ENCODE measurements at regions not wholly inside any gene's neighbourhood (a gene's known extent, or its start where the extent isn't known, plus 50 kb on each side); places are given as distances from the start of the nearest gene placed in this dataset.

GRCh38 chr9:82234160-82234943 is 245.8 kb downstream of the SPATA31D1 start:
- no peak for DNase-seq

DNA sequence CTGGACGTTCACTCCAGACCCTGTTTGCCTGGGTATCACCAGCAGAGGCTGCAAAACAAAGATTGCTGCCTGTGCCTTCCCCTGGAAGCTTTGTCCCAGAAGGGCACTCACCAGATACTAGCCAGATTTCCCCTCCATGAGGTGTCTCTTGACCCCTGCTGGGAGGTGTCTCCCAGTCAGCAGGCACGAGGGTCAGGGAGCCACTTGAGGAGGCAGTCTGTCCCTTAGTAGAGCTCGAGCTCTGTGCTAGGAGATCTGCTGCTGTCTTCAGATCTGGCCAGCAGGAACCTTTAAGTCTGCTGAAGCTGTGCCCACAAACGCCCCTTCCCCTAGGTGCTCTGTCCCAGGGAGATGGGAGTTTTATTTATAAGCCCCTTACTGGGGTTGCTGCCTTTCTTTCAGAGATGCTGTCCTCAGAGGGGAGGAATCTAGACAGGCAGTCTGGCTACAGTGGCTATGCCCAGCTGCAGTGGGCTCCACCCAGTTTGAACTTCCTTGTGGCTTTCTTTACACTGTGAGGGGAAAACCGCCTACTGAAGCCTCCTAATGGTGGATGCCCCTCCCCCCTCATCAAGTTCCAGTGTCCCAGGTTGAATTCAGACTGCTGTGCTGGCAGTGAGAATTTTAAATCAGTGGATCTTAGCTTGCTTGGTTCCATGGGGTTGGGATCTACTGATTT is 253.9 kb downstream of the SPATA31D1 start:
- no peak for DNase-seq

DNA sequence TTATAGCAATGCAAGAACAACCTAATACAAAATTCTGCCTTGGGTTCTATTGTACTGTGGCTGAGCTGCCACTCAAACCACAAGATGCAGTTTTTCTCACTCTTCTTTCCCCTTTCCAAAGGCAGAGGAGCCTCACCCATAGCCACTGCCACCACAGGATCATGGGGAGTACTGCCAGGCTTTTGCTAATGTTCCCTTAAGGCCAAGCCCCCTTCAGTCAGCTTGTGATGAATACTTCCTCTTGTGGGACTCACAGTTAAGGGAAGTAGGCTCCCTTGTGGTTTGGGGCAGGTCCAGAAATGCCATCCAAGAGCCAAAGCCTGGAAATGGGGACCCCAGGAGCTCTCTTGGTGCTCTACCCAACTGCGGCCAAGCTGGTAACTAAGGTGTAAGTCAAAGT is 258.7 kb downstream of the SPATA31D1 start:
- no peak for DNase-seq

GRCh38 chr9:82252116-82252515 is 263.5 kb downstream of the SPATA31D1 start:
- no peak for DNase-seq

DNA sequence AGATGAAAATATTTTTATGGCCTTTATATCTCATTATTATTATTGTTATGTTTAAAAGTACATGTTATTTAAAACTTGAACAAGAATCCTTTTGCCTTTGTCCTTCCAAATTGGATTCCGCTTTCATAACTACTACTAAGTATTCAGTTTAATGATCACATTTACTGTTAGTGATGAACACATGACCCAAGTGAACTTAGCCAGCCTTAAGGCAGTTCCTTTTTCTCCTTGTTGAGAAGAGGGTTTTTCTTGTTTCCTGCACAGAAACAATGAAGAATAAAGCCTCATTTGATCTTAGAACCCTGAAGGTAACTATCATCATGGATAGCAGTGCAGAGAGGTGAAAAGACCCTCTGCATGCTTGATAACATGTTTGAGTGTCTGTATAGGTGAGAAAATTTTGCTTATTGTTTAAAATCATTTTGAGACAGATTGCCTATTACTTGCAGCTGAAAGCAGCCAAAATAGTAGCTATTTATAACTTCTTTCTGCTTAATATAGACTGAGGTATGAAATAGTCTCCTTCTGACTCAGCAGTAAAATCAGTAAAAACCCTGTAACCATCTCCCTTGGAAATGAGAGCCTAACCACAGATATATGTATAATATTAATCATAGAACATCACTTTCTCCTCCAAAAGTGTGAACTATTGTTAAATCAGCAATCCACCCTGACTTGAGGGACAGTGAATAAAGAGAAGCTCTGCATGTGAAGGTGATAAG is 266.2 kb downstream of the SPATA31D1 start:
- no peak for DNase-seq

- no peak for DNase-seq
Observed at GRCh38 chr9:82255481-82256176, 267.1 kb downstream of the SPATA31D1 start.

GRCh38 chr9:82260691-82261090 is 272.1 kb downstream of the SPATA31D1 start:
- no peak for DNase-seq

DNA sequence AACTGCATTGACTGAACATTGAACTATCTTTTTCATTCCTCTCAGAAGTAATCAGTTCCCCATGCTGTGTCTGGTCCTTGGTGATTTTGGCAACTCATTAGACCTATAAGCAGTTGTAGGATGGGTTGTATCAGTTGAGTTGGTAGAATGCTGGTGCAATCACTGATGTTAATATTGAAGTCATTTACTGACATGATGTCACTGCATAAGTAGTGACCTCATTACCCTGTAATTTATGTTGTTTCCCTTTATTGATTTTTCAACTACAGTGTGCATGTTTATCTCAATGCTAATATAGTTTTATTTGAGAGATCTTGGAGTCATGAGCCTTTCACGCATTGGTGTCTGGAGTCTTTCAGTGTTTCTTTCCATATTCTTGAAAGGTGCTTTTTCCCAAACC is 275.0 kb downstream of the SPATA31D1 start:
- DNase-seq: no peak

- no peak for DNase-seq
Observed at GRCh38 chr9:82271106-82271561, 282.6 kb downstream of the SPATA31D1 start.

GRCh38 chr9:82273121-82273520 is 284.5 kb downstream of the SPATA31D1 start:
- no peak for DNase-seq

DNA sequence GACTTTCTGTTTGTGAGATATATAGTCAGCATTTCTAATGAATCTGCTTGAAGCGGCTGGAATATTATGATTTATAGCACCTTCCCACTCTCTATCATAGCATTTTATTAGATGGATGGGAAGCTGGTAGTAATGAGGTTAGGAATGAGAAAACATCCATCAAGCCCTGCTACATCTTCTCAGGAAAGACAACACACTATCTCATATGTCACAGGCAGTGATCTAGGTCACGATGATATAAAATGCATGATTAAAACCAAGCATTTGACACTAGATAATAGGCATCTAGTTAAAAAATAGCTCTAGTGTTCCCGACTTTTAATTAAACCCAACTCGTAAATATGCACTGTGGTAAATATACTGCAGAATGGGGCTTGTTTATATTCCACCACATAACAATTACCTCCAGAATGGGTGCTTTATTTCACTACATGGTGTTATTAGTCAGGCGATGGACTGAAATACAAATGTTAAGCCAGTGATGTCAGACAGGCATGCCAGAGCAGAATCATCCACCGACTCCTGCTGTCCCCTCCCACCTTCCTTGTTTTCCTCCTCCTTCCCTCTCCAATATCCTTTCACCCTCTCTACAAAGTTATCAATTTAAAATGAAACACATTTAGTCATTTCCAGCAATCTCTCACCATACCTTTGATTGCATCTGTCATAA is 286.8 kb downstream of the SPATA31D1 start:
- no peak for DNase-seq

GRCh38 chr9:82281066-82281465 is 292.5 kb downstream of the SPATA31D1 start:
- no peak for DNase-seq

- no peak for DNase-seq
Observed at GRCh38 chr9:82284758-82285157, 296.2 kb downstream of the SPATA31D1 start.

GRCh38 chr9:82295181-82295580 is 306.6 kb downstream of the SPATA31D1 start:
- DNase-seq: no peak

- DNase-seq: no peak
Observed at GRCh38 chr9:82299870-82300269, 311.3 kb downstream of the SPATA31D1 start.

- no peak for DNase-seq
Observed at GRCh38 chr9:82302968-82303655, 314.5 kb downstream of the SPATA31D1 start.

GRCh38 chr9:82308836-82309235 is 320.3 kb downstream of the SPATA31D1 start:
- no peak for DNase-seq

GRCh38 chr9:82313697-82314096 is 325.1 kb downstream of the SPATA31D1 start:
- DNase-seq: no peak

DNA sequence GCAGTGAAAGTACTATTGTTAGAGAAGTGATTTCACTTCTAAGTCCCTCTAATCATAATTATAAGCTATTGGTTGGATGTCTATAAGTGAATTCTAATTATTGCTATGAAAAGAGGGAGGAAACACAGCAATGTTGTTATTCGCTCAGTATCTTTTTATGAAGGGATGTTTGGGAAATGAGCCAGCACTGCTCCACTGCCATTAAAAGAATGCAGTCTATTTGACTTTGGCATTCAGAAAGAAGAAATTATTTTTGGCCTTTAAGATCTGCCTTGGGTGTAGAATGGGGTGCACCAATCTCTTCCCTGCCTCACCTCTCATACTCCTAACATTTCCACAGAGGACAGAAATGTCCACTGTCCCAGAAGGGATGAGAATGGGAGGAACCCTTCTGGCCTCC is 332.0 kb downstream of the SPATA31D1 start:
- no peak for DNase-seq

GRCh38 chr9:82325907-82326306 is 337.3 kb downstream of the SPATA31D1 start:
- no peak for DNase-seq

- DNase-seq: no peak
Observed at GRCh38 chr9:82327641-82328040, 339.1 kb downstream of the SPATA31D1 start.

- DNase-seq: no peak
Observed at GRCh38 chr9:82331079-82331478, 342.5 kb downstream of the SPATA31D1 start.

All from NCI-H1694 (cell line).